ENCODE measurements at regions not wholly inside any gene's neighbourhood (a gene's known extent, or its start where the extent isn't known, plus 50 kb on each side); places are given as distances from the start of the nearest gene placed in this dataset.

DNA sequence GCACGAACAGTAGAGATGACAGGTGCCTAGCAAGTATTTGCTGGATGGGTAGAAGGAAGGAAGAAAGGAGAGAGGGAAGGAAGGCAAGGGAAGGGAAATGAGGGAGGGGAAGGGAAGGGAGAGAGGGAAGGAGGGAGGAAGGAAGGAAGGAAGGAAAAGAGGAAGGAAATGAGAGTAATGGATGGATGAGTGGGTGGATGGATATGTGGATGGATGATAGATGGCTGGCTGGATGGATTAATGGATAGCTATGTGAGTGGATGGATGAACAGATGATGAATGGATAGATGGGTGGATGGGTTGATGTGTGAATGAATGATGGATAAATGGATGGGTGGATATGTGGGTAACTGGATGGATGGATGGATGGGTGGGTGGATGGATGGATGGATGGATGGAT, 125.9 kb upstream of the FGF3 start:
- Mint-ChIP-seq H3K27me3 (ENCODE audit: low read depth in 2 of 2) (peaks cover 0 to 3% of the 10 kb centered on the region in 2 donors), H3K27ac (no peak overlapping the region), H3K9me3 (no peaks in the 10 kb centered on the region), H3K4me1 (no peaks in the 10 kb centered on the region), H3K36me3 (no peaks in the 10 kb centered on the region), H3K4me3 (no peak overlapping the region)
- no peaks in the 10 kb centered on the region for H3K4me1 ChIP-seq (ENCODE audit: control insufficient read depth, insufficient read depth, low read length)
- H3K27me3 ChIP-seq (ENCODE audit: control insufficient read depth, insufficient read depth, low read length) = no peaks in the 10 kb centered on the region
- no peak overlapping the region for H3K4me3 ChIP-seq (ENCODE audit: low read length)
- H3K9me3 ChIP-seq (ENCODE audit: control insufficient read depth, insufficient read depth, low read length) = peaks cover 3% of the 10 kb centered on the region
- 62% methylated on average over 1 of the region's 1 CpG for WGBS (ENCODE audit: insufficient coverage)
- TF ChIP-seq CTCF (IDR thresholded peaks at IDR 0.05) = no peak
- H3K36me3 ChIP-seq (ENCODE audit: control insufficient read depth, insufficient read depth, low read length) = no peaks in the 10 kb centered on the region
- ATAC-seq (no peak), DNase-seq (no peak)
- intact Hi-C loops (cut with micrococcal nuclease) = no loop called here
- H3K27ac ChIP-seq (ENCODE audit: low read length) = no peak overlapping the region

DNA sequence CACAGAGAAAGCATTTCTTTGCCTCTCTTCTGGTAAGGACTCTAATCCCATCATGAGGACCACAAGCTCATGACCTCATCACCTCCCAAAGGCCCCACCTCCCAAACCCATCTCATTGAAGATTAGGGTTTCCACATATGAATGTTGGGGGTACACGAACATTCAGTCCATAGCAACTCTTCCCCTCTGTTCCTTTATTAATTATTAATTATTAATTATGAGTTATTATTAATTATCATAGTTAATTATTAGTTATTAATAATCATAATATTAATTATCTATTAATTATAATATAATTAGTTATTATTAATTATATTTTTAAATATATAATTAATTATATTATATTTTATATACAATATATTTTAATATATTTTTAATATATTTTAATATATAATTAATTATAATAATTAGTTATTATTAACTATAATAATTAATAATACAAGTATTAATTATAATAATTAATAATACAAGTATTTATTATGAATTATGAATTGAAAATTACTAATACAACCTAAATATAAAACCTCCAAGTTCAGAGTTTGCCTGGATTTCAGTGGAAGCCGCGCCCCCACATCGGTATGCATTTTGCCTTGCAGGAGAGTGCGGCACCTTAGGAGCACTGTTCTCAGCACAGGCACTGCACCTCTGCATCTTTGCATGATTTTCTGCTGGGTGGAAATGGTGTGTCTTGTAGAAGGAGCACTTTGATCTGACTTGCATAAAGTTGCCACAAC, 128.0 kb upstream of the FGF3 start:
- ATAC-seq = no peak
- 100% methylated on average over 4 of the region's 5 CpGs for WGBS (ENCODE audit: insufficient coverage)
- no peak for DNase-seq

DNA sequence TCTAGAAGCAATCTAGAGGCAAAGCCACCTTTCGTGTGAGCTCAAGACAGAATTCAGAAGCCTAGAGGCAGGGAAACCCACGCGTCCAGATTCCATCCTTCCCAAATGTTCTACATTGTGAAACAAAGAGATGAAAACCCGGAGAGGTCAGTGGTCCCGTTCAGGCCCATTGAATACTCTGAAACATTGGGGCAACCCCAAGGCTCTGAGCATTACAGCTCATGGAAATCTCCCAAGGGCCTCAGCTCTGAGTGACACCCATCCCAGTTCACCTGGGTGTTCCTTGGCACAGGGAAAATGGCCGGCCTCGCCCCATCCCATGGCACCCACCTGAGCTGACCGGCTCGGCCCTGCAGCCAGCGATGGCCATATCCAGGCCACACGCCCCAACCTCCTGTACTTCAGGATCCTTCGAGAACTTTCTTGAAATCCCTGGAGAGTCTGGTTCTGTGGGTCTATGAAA, 128.6 kb upstream of the FGF3 start:
- DNase-seq = no peak
- Mint-ChIP-seq H3K27me3 (ENCODE audit: low read depth in 2 of 2) (peaks cover 0 to 5% of the 10 kb centered on the region in 2 donors), H3K27ac (no peak overlapping the region), H3K4me3 (no peak overlapping the region), H3K36me3 (no peaks in the 10 kb centered on the region), H3K4me1 (no peaks in the 10 kb centered on the region), H3K9me3 (peaks cover 0 to 2% of the 10 kb centered on the region in 2 donors)
- Histone ChIP-seq H3K4me1 (ENCODE audit: control insufficient read depth, insufficient read depth, low read length) (no peaks in the 10 kb centered on the region), H3K4me3 (ENCODE audit: low read length) (no peak overlapping the region), H3K27ac (ENCODE audit: low read length) (no peak overlapping the region), H3K27me3 (ENCODE audit: control insufficient read depth, insufficient read depth, low read length) (peaks cover 2% of the 10 kb centered on the region), H3K36me3 (ENCODE audit: control insufficient read depth, insufficient read depth, low read length) (no peaks in the 10 kb centered on the region), H3K9me3 (ENCODE audit: control insufficient read depth, insufficient read depth, low read length) (peaks cover 9% of the 10 kb centered on the region)
- intact Hi-C loops (cut with micrococcal nuclease) = no loop called here
- no peak for ATAC-seq
- WGBS (ENCODE audit: insufficient coverage) = 89% methylated on average over 12 of the region's 12 CpGs
- TF ChIP-seq CTCF (IDR thresholded peaks at IDR 0.05) = no peak

More for the DNA sequence above, 128.0 kb upstream of the FGF3 start:
- no peaks in the 10 kb centered on the region for H3K36me3 ChIP-seq (ENCODE audit: control insufficient read depth, insufficient read depth, low read length)
- Mint-ChIP-seq H3K4me3 (no peak overlapping the region), H3K27ac (no peak overlapping the region), H3K4me1 (no peaks in the 10 kb centered on the region), H3K27me3 (ENCODE audit: low read depth in 2 of 2) (peaks cover 0 to 3% of the 10 kb centered on the region in 2 donors), H3K9me3 (peaks cover 0 to 2% of the 10 kb centered on the region in 2 donors), H3K36me3 (no peaks in the 10 kb centered on the region)
- peaks cover 2% of the 10 kb centered on the region for H3K27me3 ChIP-seq (ENCODE audit: control insufficient read depth, insufficient read depth, low read length)
- intact Hi-C loops (cut with micrococcal nuclease) = no loop called here
- no peak overlapping the region for H3K27ac ChIP-seq (ENCODE audit: low read length)
- no peak overlapping the region for H3K4me3 ChIP-seq (ENCODE audit: low read length)
- TF ChIP-seq CTCF (IDR thresholded peaks at IDR 0.05) = no peak
- H3K4me1 ChIP-seq (ENCODE audit: control insufficient read depth, insufficient read depth, low read length) = no peaks in the 10 kb centered on the region
- H3K9me3 ChIP-seq (ENCODE audit: control insufficient read depth, insufficient read depth, low read length) = peaks cover 9% of the 10 kb centered on the region

All from natural killer cell (primary cell).